Lower leg skin (tissue), 3 donors: ENCODE measurements at regions not wholly inside any gene's neighbourhood (a gene's known extent, or its start where the extent isn't known, plus 50 kb on each side); places are given as distances from the start of the nearest gene placed in this dataset.
"Not testable (repeated sequence)": the region's sequence is repeated elsewhere in the genome, so short reads cannot be mapped to it uniquely, and the experiment has no call there.

Source experiments
- POLR2A ChIP-seq, 2 donors: fragments of 450-650 bp; IDR thresholded peaks; one replicate each; pipeline ENCODE4 v1.6.1; 2016 to 2017; ENCODE audit warnings: antibody characterized with exemption in 2 of 2, mild to moderate bottlenecking in 1 of 2, moderate library complexity in 1 of 2
- TF ChIP-seq, protein P1 (sequence below), 3 donors: fragments of 450-650 bp; IDR thresholded peaks; one replicate each; pipeline ENCODE4 v1.5.1; 2016; ENCODE audit warnings: antibody characterized with exemption in 3 of 3, mild to moderate bottlenecking in 3 of 3, moderate library complexity in 2 of 3

DNA sequence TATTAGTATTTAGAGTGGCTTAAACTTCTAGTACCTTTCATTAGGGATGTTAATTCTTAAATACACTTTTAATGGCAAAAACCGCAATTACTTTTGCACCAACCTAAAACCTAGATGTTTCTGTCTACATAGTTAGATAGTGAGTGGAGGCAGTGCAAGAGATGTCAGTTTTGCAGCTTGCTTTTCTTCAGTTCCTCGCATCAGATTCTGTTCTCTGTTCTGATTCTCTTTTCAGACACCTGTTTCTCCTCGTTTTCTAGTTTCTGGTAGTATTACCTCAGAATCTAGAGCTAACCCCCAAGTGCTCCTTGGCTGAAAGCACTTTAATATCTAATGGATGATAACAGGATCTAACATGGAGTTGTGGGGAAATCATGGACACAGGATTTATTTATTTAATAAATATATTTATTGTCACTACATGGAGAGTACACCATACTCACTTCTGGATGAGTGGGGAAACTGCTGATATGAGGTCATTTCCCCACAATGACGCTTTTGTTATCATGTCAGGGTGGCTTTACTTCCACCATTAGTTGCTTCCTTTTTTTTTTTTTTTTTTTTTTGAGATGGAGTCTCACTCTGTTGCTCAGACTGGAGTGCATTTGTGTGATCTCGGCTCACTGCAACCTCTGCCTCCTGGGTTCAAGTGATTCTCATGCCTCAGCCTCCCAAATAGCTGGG lies 184.4 kb downstream of the TP53TG3F start:
- not testable (repeated sequence) for TF ChIP-seq POLR2A (IDR thresholded peaks at IDR 0.05)
- TF ChIP-seq, protein P1, sequence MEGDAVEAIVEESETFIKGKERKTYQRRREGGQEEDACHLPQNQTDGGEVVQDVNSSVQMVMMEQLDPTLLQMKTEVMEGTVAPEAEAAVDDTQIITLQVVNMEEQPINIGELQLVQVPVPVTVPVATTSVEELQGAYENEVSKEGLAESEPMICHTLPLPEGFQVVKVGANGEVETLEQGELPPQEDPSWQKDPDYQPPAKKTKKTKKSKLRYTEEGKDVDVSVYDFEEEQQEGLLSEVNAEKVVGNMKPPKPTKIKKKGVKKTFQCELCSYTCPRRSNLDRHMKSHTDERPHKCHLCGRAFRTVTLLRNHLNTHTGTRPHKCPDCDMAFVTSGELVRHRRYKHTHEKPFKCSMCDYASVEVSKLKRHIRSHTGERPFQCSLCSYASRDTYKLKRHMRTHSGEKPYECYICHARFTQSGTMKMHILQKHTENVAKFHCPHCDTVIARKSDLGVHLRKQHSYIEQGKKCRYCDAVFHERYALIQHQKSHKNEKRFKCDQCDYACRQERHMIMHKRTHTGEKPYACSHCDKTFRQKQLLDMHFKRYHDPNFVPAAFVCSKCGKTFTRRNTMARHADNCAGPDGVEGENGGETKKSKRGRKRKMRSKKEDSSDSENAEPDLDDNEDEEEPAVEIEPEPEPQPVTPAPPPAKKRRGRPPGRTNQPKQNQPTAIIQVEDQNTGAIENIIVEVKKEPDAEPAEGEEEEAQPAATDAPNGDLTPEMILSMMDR (IDR thresholded peaks at IDR 0.05), result not testable (repeated sequence)
